Ishikawa (cell line): ENCODE measurements at regions not wholly inside any gene's neighbourhood (a gene's known extent, or its start where the extent isn't known, plus 50 kb on each side); places are given as distances from the start of the nearest gene placed in this dataset.

ENCODE experiments used
- CEBPB ChIP-seq: IDR thresholded peaks from 2 replicates; pipeline ENCODE4 v1.6.1; 2012
- EGR1 ChIP-seq: IDR thresholded peaks from 2 replicates; pipeline ENCODE4 v1.6.1; 2012
- EP300 ChIP-seq: IDR thresholded peaks from 2 replicates; pipeline ENCODE4 v1.6.1; 2012; ENCODE audit warnings: borderline replicate concordance
- MAX ChIP-seq: IDR thresholded peaks from 2 replicates; pipeline ENCODE4 v1.6.1; 2012
- NFIC ChIP-seq: IDR thresholded peaks from 2 replicates; pipeline ENCODE4 v1.6.1; 2012
- RAD21 ChIP-seq: IDR thresholded peaks from 2 replicates; pipeline ENCODE4 v1.6.1; 2012; ENCODE audit warnings: low read depth
- REST ChIP-seq: IDR thresholded peaks from 2 replicates; pipeline ENCODE4 v1.6.1; 2012; ENCODE audit warnings: low read depth, mild to moderate bottlenecking
- TAF1 ChIP-seq: IDR thresholded peaks from 2 replicates; pipeline ENCODE4 v1.6.1; 2012; ENCODE audit warnings: low read depth, mild to moderate bottlenecking
- USF1 ChIP-seq: IDR thresholded peaks from 2 replicates; pipeline ENCODE4 v1.6.1; 2012
- YY1 ChIP-seq: IDR thresholded peaks from 2 replicates; pipeline ENCODE4 v1.6.1; 2012; ENCODE audit warnings: low read depth
- ZBTB7A ChIP-seq: IDR thresholded peaks from 2 replicates; pipeline ENCODE4 v1.6.1; 2012; ENCODE audit warnings: low read depth

GRCh38 chr1:87938631-87939030 lies 610.0 kb downstream of the LMO4 start:
- TF ChIP-seq EGR1 (no peak), REST (no peak), EP300 (no peak), MAX (no peak), YY1 (no peak), TAF1 (no peak), USF1 (no peak), RAD21 (no peak), CEBPB (no peak), NFIC (no peak), ZBTB7A (no peak)
